GM21367 (cell line): ENCODE measurements at regions not wholly inside any gene's neighbourhood (a gene's known extent, or its start where the extent isn't known, plus 50 kb on each side); places are given as distances from the start of the nearest gene placed in this dataset.

ENCODE experiments used
- ATAC-seq: cut with Tn5 transposase; IDR thresholded peaks from one replicate; pipeline ENCODE4 v1.9.1; 2021; ENCODE audit not compliant: unreplicated experiment

DNA sequence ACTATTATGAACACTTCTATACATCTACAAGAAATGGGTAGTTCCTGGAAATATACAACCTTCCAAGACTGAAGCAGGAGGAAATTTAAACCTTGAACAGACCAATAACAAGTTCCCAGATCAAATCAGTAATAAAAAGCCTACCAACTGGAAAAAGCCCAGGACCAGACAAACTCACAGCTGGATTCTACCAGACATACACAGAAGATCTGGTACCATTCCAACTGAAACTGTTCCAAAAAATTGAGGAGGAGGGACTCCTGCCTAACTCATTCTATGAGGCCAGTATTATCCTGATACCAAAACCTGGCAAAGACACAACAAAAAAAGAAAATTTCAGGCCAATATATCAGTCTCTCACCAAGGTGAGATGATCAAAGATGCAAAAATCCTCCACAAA is 189.4 kb downstream of the RPS29 start:
- no peak for ATAC-seq

DNA sequence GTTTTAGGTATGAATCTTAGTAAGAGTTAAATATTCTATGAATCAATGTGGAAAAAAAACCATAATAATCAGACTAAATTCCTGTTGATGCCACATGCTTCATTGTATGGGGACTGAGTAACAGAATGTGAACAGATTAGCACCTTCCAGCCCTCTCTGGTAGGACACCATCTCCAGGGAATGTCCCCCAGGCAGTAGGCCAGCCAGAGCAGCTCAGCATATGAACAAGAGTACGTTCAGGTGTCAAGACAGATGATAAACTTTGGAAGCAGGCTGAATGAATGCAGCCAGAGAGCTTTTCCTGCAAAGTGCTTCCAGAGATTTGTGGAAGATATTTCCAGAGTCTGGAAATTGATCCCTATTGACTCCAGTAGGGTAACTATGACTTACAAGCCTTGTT is 204.4 kb downstream of the RPS29 start:
- no peak for ATAC-seq

DNA sequence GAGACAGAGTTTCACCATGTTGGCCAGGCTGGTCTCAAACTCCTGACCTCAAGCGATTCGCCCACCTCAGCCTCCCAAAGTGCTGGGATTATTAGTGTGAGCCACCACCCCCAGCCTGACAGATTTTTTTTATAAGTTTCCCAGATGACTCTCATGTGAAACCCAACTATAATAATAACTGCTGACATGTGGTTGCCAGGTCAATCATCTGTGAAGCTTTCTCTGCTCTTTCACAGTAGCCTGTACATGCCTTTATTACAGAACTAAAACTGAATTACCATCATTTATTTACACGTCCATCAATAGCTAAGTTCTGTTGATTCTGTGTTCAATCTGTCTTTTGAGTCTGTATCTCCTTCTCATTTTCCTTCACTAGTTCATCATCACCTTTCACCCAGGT is 218.5 kb downstream of the RPS29 start:
- ATAC-seq: no peak

DNA sequence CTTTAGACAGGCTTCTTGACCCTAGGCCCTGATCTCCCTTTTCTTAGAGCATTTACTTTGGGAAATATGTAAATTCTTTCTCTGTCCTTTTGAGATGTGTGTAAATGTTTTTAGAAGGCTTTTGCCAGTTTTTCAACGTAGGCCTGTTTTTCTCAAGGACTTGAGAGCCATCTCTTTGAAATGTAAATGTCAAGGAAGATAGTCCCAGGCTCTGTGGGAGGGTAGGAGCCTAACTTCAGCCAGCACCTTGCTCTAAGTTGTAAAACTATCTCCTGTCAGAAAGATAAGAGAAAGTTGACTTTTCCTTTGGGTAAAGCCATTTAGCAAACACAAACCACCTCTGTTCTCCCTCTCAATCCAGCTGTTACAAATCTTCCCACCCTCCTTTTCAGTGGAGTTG is 219.8 kb downstream of the RPS29 start:
- no peak for ATAC-seq

DNA sequence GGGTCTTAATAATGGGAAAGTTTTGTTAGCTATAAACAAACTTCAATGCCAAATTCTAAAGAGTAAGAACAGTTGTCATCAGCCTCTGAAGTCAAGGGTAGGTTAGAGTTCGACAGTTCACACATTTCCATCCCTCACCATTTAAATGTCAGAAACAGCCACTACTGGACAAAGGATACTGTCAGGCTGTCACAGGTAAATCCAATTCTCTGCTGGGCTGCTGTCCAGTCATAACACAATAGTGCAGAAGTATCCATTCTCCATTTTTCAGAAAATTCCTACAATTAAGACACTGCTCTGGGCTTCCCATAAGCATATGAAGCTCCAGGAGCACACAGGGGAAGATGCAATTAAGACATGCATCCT is 221.4 kb downstream of the RPS29 start:
- ATAC-seq: no peak

DNA sequence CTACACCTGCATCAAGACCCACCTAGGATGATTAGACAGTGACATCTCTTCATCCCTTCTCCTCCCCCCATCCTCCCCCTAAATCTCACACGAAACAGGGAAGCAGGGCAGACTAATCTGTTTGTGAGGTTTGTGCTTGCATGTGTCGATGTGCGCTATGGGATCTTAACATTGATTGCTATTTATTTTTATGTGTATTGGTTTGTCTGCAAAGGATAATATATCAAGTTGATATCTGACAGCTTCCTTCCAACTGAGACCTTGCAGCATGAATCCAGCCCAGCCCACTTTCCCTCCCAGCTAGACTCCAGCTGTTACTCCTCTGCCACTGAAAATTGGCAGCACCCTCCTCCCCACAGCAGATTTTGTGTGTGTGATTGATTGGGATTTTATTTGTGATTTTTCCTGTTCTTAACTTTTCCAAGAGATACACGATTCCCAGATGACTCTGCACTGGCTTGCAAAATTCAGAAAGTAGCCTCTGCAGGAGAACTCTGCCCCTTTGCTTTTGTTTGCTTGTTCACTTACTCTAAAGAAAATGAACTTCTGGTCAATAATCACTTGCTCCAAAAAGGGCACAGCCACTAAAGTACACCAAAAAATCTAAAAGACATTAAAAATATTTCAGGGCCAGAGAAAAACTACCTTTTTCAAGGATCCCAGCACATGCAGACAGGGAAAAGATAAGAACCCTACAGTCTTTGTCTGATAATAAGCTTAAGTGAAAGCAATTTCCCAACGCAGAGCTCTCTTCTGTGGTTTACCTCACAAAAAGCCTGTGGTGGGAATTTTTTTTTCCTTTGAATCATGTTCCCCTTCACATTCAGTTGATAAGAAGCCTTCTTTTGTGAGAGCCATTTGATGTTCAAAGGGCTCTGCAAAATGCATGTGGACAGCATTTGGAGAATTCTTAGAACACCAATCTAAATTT is 222.1 kb downstream of the RPS29 start:
- ATAC-seq: no peak

DNA sequence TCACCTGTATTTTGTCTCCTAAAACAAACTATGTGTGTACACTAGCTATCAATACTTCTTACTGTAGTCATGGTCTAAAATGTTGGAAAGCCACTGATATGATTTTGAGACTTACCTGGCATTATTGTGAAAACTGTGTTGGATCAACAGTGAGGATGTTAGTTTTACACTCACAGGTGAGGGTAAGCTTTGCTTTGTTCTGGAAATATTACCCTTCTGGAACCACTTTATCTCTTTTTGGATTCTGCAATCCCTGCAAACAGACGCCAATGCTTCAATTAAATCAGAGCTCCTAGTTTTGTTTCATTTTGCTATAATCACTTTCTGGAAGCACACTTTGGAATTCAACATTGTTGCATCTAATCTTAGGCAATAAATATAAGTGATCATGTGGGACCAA is 223.3 kb downstream of the RPS29 start:
- no peak for ATAC-seq

DNA sequence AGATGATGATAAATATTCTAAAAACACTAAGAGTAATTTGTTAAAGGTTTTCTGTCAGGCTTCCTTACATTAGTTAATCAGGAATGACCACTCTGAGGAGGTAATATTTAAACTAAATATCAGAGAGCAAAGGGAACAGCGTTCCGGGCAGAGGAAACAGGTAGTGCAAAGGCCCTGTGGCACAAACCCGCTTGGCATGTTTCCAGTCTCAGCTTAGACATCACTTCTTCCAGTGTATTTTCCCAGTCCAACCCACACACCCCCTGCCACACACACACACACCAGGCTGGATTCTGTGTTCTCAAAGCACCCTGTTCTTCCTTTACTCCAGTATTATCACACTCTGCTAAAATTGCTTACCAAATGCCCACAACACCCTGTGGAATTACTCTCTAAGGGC is 247.1 kb downstream of the RPS29 start:
- ATAC-seq: no peak

DNA sequence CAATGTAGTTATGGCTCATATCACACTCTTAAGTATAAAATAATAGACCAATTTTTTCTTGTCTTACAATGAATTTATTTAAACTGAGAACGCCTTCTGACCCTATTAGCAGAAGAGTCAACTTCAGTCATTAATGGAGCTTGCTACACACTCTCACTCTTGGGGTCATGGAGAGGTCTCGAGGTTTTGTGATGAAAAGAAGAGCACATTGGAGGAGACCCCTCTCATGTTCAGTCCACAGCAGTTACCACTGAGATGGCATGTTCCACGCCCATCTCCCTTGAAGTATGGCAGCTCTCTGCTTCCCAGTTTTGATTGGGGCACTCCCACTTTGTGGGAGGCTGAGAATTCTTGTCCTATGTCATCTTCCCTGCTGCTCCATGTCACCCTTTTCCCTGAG is 266.4 kb downstream of the RPS29 start:
- ATAC-seq: no peak

DNA sequence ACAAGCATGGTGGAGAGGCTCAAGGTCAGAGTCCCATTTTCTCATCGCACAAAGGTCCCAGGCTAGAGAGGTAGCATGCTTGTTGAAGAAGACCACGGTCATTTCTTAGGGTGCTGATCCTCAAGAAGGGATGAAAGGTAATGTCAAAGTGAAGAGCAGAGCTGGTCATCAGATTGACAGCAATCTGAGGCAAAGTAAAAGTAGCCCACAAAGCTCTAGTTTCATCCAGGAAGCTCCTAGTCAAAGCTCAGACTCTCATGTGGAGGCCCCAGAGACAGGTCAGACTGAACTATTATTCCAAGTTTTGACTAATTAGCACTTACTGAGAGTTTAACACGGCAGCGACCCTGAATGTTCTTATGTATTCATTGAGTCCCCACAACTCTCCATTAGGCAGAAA is 270.6 kb downstream of the RPS29 start:
- no peak for ATAC-seq

DNA sequence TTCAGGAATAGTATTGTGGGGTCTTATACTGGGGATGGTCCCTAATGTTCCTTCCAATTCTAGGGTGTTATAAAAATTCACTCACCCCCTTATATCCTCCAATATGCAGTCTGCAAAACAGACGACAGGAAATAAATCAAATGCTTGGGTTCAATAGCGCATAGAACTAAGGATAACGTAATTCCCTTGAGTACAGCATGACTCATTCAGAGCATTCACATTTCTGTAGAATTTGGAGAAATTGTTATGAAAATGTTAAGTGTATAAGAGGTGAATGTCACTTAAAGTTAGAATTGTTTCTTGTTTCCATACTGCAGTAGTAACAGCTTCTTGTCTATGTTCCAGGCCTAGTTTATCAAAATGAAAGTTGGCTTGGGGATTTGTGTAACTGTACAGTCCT is 271.4 kb downstream of the RPS29 start:
- no peak for ATAC-seq

DNA sequence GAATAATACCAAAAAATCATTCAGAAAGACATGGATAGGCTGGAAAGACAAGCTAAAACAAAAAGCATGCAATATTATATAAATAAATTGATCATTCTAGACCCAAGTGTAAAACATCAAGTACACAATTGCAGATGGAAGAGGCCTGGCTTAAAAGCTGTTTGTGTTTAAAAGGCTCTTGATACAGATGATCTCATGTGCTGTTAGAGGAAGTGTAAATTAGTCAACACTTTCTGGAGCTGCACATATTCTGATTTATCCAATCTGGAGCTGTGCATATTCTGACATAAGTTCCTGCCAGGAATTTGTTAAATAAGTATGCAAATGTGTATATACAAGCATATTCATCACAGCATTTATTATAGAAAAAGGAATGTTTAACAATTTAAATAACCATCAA is 273.1 kb downstream of the RPS29 start:
- ATAC-seq: no peak

DNA sequence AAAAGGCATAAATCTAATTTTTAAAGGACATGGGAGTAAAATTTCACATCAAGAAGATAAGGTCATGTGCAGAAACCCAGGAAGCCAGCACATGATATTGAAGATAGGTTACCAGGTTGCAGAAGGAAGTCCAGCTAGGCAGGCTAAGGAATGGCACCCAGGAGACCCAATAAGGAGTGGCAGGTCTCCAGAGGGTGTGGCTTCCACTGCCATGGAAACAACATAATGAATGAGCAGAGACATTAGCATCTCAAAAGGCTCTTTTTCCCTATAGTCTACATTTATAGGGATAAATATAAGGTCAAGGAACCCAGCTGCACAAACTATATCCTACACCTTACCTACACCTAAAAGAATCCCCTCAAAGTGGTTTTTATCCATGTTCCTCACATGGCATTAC is 275.9 kb downstream of the RPS29 start:
- ATAC-seq: no peak

DNA sequence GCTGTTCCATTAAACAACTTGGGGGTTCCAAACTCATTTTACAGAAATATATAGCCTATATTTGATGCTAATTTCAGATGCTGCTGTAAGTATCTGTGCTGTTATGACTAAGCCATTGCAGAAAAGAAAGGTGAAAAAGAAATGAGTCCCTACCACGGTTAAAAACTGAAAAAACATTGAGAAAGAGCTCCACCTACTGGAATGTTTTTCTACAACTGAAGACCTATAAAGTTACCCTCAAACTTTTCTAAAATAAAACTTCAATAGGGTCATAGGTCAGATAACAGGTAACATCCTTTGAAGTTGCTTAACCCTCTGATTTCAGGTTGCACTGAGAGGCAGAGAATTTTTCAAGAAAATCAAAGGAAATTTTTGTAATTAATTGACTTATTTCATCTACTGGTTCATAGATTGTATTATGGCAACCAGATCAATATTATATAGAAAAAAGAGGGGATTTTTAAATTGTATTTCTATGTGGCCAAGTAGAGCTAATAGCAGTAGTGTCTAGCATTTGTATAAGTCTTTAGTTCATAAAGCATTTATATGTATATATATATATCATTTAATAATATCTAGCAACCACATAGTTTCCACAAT is 279.9 kb downstream of the RPS29 start:
- peak; percentile 73 for ATAC-seq

DNA sequence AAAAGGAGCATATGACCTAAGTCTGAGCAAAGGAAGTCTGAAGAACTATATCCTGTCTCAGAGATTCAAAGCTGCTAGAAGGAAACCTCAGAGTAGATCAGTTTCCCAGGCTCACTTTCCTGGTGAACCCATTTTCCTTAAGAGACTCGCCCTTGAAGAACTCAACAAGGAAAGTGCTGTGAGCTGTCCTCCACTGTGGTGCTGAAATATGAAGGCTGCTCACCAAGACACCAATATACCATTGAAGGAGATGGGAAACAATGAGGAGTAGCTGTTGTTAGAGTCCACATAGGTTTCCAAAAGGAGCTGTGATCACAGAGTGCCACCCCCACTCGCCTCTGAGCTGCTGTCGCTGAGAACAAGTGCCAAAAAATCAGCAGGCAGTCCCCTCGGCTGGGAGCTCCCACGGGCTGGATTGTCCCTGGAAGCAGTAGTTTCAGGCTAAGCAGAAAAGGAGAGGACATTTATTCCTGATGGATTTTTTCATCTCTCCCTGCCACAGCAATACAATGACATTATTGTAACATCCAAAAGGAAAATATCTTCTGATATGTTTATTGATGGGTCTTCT is 282.1 kb downstream of the RPS29 start:
- ATAC-seq: no peak

DNA sequence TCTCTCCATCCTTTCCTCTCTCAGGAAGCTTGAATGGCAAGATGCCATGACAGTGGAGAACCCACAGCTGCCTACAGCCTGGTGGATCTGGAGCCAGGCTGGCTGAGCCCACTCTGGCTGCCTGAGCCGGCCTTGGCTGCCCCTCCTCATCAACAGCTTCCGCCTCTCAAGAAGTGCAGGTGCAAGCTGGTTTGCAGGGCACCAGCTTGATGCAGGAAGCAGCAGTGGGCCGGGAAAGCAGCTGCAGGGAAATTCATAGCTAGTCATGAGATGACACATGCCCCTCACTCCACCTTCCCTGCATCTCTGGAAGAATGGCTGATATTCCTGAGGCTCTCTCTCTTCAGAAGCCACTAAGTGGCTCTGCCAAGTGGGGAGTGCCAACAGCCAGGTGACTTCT is 289.1 kb downstream of the RPS29 start:
- no peak for ATAC-seq

DNA sequence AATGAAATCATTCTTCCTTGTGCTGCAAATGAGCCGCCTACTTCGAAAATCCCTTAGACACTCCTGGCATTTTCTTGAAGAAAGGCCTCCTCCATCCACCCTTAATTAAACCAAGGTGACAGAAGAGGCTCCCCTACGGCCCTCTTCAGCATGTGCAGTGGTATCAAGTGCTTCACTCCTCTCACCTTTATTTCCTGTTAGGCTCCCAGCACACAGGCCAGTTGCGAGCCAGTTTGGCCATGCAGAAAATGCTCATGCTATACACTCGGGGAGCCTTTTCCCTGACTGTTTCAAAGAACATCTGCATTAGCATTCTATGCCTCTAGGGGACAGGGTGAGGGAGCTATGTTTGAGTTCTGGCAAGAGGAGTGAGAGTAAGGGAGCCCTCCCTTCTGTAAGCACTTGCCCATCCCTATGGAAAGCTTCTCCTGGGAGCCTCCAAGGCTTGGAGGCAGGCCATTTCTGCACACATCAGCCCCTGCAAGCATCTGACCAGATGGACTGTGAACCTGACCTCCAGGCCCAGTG is 291.5 kb downstream of the RPS29 start:
- ATAC-seq: no peak

DNA sequence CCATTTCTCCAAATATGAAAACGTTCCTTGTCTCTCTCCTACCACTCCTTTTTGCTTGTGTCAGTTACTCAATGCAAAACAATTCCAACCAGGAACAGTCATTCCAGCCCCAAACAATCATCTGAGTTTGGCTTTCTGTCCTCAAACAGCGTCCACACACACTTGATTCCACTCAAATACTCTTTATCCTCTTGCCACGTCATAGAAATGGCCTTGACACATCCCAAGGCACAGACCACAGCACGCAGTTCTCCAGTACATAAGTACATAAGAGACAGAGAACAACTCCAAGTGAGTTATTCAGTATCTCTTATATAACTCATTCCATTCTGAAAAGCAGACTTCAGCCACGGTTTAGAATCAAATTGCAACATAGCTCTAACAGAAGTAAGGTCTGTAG is 299.2 kb downstream of the RPS29 start:
- ATAC-seq: no peak

DNA sequence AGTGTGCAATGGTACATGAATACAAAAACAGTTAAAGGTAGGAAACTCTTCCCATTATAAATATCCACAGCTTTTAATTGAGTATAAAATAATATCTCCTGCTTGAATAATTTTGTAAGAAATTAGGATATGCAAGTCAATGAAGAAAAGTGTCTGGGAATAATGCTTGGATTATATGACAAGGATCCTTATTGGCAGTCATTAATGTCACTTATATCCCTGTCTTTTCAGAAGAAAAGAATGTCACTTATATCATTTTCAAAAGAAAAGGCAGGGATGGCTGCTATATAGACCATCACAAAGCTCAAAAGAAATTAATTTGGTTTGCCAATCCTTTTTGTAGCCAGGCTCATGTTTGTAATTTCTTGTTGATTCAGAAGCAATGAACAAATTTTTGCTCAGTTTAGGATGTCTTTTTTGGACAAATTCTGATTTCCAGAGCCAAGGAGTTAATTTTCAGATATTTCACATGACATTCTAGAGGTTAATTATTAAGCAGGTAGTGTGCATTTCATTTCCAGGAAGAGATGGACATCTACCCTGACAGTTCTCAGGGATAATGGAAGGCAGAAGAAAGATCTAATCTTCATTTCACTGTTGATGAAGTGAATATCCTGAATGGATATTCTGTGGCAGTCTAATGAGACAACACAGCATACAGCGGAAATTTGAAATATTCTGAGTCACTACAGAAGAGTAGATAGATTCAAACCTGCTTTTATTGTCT is 299.8 kb downstream of the RPS29 start:
- ATAC-seq: no peak

DNA sequence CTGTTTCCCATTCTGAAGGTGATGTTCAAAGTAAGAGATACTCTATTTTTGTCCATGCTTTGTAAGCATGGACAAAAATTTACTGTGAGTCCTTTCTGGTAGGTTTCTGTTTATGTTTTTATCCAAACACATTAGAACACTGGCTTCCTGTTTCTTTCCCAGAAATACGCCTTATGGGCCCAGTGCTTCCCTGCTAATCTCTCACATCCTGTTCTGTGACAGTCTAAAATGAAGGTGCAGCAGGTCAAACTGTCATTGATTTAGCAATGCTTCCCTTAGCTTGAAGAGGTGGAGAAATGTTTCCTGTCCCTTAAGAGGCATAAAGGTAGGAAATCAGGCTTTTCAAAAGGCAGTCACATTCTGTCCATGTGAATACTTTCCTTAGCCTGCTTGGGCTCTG is 305.6 kb downstream of the RPS29 start:
- ATAC-seq: no peak

DNA sequence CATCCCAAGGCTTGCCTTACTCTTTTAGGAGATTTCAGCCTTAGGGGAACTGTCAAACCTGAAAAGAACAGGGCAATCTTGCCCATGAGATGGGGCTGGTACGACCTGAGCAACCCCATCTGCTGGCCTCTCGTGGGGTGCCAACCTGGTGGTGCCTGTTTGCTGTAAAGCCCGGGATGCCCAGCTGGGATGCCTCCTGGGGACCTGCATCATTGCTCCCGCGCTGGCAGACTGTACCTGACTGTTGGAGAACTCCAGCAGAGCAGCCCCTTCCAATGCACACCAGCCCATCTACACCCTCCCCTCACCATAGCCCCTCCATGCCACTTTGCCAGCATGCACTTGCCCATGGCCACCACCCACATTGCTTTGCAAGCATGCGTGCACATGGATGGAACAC is 335.7 kb downstream of the RPS29 start:
- ATAC-seq: no peak

DNA sequence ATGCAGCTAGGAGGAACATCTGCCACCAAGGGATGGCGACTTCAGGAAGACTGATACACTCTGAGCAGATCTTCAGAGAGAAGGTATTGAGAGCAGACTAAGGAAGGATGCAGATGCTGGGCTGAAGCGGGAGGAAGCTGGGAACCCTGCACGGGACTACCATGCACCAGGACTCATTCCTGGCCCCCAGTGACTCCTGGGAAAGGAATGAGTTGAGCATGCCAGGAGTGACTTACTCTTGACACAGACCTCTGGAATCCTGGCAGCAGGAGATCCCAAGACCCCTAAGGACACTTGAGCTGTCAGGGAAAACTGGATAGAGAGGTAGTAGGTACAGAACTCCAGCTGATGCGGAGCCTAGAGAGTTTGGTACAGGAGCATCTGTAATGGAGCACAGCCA is 336.1 kb downstream of the RPS29 start:
- ATAC-seq: no peak
